ENCODE measurements at regions not wholly inside any gene's neighbourhood (a gene's known extent, or its start where the extent isn't known, plus 50 kb on each side); places are given as distances from the start of the nearest gene placed in this dataset.
"Not testable (repeated sequence)": the region's sequence is repeated elsewhere in the genome, so short reads cannot be mapped to it uniquely, and the experiment has no call there.

- DNase-seq (ENCODE audit: low spot score): no peak
Observed at GRCh38 chr9:99479929-99480328, 257.8 kb downstream of the SEC61B start.

- DNase-seq (ENCODE audit: low spot score): no peak
Observed at GRCh38 chr9:99485459-99485858, 263.4 kb downstream of the SEC61B start.

DNA sequence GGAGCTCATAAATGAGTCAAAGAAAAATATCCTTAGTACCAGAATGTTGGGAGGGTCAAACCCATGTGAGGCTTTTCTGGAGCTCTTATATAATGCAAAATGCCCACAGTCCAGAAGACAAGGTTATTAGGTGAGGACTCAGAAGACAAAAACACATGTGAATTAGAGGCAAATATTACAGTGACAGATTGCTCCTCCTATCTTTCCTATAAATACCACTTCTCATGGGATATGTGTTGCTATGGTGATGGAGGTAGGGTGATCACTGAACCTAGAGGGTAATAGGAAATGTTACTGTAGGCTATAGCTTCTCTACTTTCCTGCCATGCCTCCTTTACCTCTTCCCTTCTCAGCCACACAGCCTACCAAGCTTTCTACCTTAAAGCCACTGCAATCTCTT, 264.6 kb downstream of the SEC61B start:
- DNase-seq (ENCODE audit: low spot score): no peak

DNA sequence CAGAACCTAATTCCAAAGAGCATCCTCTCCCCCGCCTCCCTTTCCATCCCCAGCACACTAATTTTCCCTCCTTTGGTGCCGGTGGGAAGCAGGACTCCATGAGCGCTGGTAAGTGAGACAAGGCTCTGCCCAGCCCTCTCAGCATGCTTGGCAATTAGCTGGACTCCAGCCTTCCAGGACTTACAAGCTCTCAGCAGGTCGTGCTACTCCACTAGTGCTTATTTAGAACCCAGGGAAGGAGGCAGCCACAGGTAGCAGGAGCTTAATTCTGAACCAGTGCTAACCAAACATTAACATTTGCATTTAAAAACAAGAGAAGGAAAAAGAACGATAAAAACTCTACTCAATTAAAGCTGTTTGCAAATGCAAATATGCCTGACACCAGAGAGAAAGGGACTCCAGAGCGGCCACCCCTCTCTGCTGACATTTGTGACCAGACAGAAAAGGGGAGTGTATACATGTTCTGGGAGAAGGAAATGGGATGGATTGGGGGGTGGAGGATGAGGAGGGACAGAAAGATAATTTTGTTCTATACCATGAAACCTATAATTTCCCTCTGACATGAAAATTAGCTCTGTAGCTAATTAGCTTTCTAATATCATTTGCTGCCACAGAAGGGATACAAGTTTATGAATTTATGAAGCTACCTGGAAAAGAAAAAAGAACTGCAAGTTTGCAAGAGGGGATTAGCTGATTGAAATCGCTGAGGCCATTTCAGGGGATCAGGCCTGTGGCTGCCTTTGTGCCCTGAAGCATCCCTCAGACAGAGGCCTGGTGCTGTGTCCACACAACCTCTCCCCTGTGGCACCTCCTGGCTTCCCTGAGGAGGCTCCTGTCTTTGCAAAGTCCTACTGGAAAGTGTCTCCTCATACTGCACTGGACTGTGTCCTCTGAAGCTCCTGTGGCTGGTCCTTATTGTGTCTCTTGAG, 266.3 kb downstream of the SEC61B start:
- DNase-seq (ENCODE audit: low spot score): no peak

- DNase-seq (ENCODE audit: low spot score): no peak
Observed at GRCh38 chr9:99489060-99489413, 267.0 kb downstream of the SEC61B start.

GRCh38 chr9:99490729-99491128, 268.6 kb downstream of the SEC61B start:
- DNase-seq (ENCODE audit: low spot score): no peak

DNA sequence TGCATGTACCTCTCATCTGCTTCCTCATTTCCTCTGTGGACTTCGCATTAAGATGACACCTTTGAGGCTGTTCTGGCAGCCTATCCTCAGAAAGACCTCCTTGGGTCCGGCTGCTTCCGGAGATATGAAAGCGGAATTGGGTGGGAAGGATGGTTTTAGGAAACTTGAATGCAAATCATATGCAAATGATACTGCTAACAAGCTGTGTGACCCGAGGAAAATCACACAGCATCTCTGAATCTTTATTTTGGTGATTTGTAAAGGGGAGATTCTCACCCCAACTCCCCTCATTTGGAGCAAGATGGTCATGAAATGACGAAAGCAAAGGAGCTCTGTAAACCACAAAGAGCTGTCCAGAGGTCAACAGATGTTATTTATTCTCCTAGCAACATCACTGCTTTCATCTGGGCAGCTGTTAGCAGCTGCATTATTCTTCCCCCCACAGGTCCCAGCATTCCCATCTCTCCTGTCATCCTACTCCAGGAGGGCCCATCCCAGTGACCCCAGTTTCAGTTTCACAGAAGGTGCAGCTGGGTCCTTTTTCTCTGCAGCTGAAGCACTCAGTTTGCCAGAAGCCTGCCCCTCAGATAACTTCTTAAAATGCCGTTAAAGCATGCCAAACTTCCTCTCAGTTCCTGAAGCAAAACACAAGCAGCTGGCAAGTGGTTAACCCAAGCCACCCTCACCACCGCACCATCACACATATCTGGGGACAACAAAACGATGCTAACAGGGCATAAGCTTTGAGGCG, 269.5 kb downstream of the SEC61B start:
- no peak for DNase-seq (ENCODE audit: low spot score)

- DNase-seq (ENCODE audit: low spot score): no peak
Observed at GRCh38 chr9:99497641-99498040, 275.6 kb downstream of the SEC61B start.

- not testable (repeated sequence) for DNase-seq (ENCODE audit: low spot score)
Observed at GRCh38 chr9:99498979-99499378, 276.9 kb downstream of the SEC61B start.

DNA sequence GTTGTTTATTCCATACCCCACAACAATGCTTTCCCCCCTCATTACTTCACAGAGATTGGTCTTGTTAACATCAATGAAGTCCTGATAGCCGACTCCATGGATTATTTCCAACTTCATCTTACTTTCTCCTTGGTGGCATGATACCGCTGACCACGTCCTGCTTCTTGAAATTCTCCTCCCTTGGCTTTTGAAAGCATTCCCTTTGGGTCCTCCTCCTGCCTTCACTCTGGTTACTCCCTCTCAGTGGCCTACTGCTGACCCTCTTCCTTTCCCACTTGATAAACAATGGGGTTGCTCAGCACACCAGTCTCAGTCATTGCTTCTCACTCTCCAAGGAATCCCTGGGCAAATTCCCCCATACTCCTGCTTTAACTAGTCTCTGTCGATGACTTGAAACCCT, 283.9 kb downstream of the SEC61B start:
- DNase-seq (ENCODE audit: low spot score): no peak

GRCh38 chr9:99506747-99507348, 284.8 kb downstream of the SEC61B start:
- no peak for DNase-seq (ENCODE audit: low spot score)

GRCh38 chr9:99509065-99509745, 287.1 kb downstream of the SEC61B start:
- no peak for DNase-seq (ENCODE audit: low spot score)

DNA sequence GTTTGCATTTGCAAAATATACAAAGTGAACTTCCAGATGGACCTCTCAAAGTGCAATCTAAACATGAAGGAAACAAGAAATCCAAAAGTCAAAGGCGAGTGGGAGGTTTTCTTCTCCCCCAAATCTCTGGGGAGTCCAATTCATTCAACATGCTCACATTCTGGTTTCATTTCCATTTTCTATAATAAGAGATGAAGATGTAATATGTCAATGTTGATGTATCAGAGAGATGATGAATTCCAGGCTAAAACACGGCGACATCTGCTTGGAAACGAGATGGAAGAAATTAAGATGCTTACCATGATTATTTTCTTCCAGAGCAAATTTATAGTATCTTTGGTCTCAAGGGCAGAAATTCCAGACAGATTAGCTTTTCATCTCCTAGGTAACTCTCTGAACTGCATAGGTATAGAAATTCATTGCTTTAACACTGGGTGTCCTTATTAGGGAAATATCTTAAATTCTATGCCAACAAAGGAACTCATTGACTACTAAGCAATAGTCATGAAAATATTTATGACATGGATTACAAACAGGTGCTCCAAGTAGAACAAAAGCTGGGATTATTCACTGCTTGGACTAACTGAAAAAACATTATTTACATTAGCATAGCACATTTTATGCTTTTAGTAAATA, 287.9 kb downstream of the SEC61B start:
- DNase-seq (ENCODE audit: low spot score): no peak

- no peak for DNase-seq (ENCODE audit: low spot score)
Observed at GRCh38 chr9:99511723-99512122, 289.6 kb downstream of the SEC61B start.

GRCh38 chr9:99513441-99514112, 291.5 kb downstream of the SEC61B start:
- no peak for DNase-seq (ENCODE audit: low spot score)

- no peak for DNase-seq (ENCODE audit: low spot score)
Observed at GRCh38 chr9:99515093-99515492, 293.0 kb downstream of the SEC61B start.

DNA sequence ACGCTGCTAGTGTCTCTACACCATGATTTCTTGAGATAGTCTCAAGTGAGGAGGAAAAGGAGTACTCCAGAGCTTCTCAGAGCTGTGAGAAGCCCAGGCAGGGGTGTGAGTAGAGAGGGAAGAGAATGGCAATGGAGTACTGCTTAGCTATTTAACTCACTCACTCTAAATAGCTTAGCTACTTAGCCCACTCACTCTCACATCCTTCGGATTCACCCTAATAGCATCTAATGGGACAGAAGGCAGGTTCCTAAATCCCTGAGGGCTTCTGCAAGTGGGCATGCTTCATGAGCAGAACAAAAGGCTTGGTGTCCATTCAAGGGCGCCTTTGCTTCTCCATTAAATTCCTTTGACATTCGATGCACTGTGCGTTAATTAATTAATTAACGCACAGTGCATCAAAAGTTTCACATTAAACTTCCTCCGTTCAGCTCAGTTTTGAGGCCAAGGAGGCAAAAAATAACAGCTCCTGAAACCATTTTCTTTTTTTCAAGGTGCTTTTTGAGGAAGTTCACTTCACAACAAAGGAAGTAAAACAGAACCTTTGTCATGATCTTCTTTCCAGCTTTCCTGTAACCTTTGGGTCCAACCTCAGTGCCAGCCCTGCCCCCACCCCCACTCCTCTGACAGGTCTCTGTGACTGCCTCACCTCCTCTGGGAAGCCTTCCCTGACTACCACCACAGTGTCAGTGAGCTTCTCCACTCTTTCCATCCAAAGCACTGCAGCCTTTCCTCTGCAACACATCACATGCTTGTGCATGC, 294.0 kb downstream of the SEC61B start:
- no peak for DNase-seq (ENCODE audit: low spot score)

GRCh38 chr9:99516657-99517049, 294.6 kb downstream of the SEC61B start:
- no peak for DNase-seq (ENCODE audit: low spot score)

- DNase-seq (ENCODE audit: low spot score): no peak
Observed at GRCh38 chr9:99523838-99524237, 297.8 kb upstream of the NR4A3 start.

DNA sequence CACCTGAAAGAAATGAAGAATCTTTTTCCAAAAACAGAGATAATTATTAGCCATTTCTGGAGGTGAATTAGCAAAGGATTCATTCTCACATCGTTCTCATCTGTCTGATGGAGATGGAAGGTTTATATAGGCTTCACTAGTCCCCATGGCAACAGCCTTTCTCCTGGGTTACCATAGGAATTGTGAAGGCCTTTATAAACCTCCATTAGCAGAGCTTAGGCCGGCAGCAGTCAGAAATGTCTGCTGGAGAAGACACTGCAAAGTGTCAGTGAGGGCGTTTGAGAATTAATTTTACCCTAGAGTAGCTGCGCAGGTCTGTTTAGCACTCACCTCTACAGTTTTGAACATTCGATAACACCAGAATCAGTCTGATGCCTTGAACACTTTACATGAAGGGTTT, 290.4 kb upstream of the NR4A3 start:
- DNase-seq (ENCODE audit: low spot score): no peak

GRCh38 chr9:99533421-99533820, 288.3 kb upstream of the NR4A3 start:
- no peak for DNase-seq (ENCODE audit: low spot score)
